GM12878 (cell line): ENCODE measurements at regions not wholly inside any gene's neighbourhood (a gene's known extent, or its start where the extent isn't known, plus 50 kb on each side); places are given as distances from the start of the nearest gene placed in this dataset.

Source experiments
- ATAC-seq: fragments of 200-7000 bp; cut with Tn5 transposase; 3 replicates; pipeline ENCODE4 v1.9.1; 2020; ENCODE audit warnings: mild to moderate bottlenecking, moderate library complexity
- BruUV-seq: library from RNA; stranded (reverse); fragments of 400-500 nt; replicated peaks from 2 replicates; lab custom pipeline; 2021; lab: Mats Ljungman, UMichigan
- CTCF ChIA-PET: fragments of 300-600 bp; sonication (Branson Sonifier 250); formaldehyde crosslinking; extraction: SDS; loops from one replicate; lab custom pipeline; 2021; ENCODE audit warnings: inconsistent platforms; lab: Yijun Ruan, JAX
- POLR2A ChIA-PET: fragments of 350-600 bp; formaldehyde crosslinking; extraction: SDS; loops from one replicate; lab custom pipeline; 2021; ENCODE audit warnings: inconsistent platforms; lab: Charles Lee
- RAD21 ChIA-PET: fragments of 300-600 bp; sonication (Branson Sonifier 250); formaldehyde crosslinking; loops from one replicate; lab custom pipeline; 2023; ENCODE audit warnings: antibody characterized with exemption; ENCODE audit not compliant: unreplicated experiment; lab: Charles Lee
- SMC1A ChIA-PET: fragments of 300-600 bp; sonication (Branson Sonifier 250); formaldehyde crosslinking; loops from one replicate; lab custom pipeline; 2023; ENCODE audit not compliant: unreplicated experiment, uncharacterized antibody; lab: Charles Lee
- DNase-seq: peaks from one replicate; pipeline ENCODE4 v3.0.0-alpha.2; 2011; ENCODE audit warnings: low read depth, low spot score
- FAIRE-seq: peaks from 3 replicates; lab custom pipeline; 2011; peaks lifted over from hg19 to GRCh38; lab: Jason Lieb, UNC
- H2AFZ ChIP-seq: 2 replicates; pipeline ENCODE4 v1.6.0; 2011; ENCODE audit warnings: low read depth, low read length, control low read depth; ENCODE audit not compliant: control insufficient read depth
- H3K27ac ChIP-seq: 2 replicates; pipeline ENCODE4 v1.5.1; 2011; ENCODE audit warnings: control low read depth; ENCODE audit not compliant: control insufficient read depth, insufficient read depth
- H3K27me3 ChIP-seq, 2 experiments: replicated peaks in 1 of 2; 2 replicates each; pipeline versions ENCODE4 v1.6.0 to v1.6.1; 2011; ENCODE audit warnings: low read length in 1 of 2; ENCODE audit not compliant: control insufficient read depth in 2 of 2, insufficient read depth in 2 of 2
- H3K36me3 ChIP-seq, 2 experiments: 2 replicates each; pipeline ENCODE4 v1.5.1; 2011; ENCODE audit warnings: low read length in 1 of 2; ENCODE audit not compliant: control insufficient read depth in 2 of 2, insufficient read depth in 2 of 2
- H3K4me1 ChIP-seq: 2 replicates; pipeline ENCODE4 v1.6.1; 2011; ENCODE audit warnings: mild to moderate bottlenecking, low read length, moderate library complexity, mixed read lengths; ENCODE audit not compliant: control insufficient read depth, insufficient read depth
- H3K4me2 ChIP-seq: 2 replicates; pipeline ENCODE4 v1.6.0; 2011; ENCODE audit warnings: control low read depth; ENCODE audit not compliant: control insufficient read depth, insufficient read depth
- H3K4me3 ChIP-seq: fragments of 200-600 bp; sonication (generic); 2 replicates; pipeline ENCODE4 v1.5.1; 2016
- H3K79me2 ChIP-seq: 2 replicates; pipeline ENCODE4 v1.6.0; 2011; ENCODE audit warnings: low read length; ENCODE audit not compliant: control insufficient read depth, insufficient read depth
- H3K9ac ChIP-seq: 2 replicates; pipeline ENCODE4 v1.8.0; 2011; ENCODE audit warnings: low read length, control low read depth, mixed read lengths; ENCODE audit not compliant: control insufficient read depth, insufficient read depth
- H3K9me3 ChIP-seq: replicated peaks from 3 replicates; pipeline ENCODE4 v1.5.1; 2011; ENCODE audit warnings: mild to moderate bottlenecking, low read length; ENCODE audit not compliant: control insufficient read depth, insufficient read depth
- H4K20me1 ChIP-seq: 2 replicates; pipeline ENCODE4 v1.6.0; 2011; ENCODE audit not compliant: control insufficient read depth, insufficient read depth
- BRCA1 ChIP-seq: IDR thresholded peaks from 2 replicates; pipeline ENCODE4 v1.6.1; 2011; ENCODE audit warnings: low read depth, low read length, improper control_type of control experiment
- GATAD2B ChIP-seq: fragments of 450-650 bp; conservative IDR thresholded peaks from 2 replicates; pipeline ENCODE4 v1.6.1; 2017; ENCODE audit warnings: low read depth, mild to moderate bottlenecking, moderate library complexity
- IKZF1 ChIP-seq: fragments of 450-650 bp; conservative IDR thresholded peaks from 2 replicates; pipeline ENCODE4 v1.6.1; 2017; ENCODE audit warnings: antibody characterized with exemption, mild to moderate bottlenecking
- IKZF2 ChIP-seq, 2 experiments: fragments of 450-650 bp; IDR thresholded peaks; 2 replicates each; pipeline ENCODE4 v1.6.1; 2017; ENCODE audit warnings: mild to moderate bottlenecking in 2 of 2, moderate library complexity in 2 of 2
- KAT2A ChIP-seq: conservative IDR thresholded peaks from 2 replicates; pipeline ENCODE4 v1.6.1; 2011; ENCODE audit warnings: low read depth, low read length; ENCODE audit not compliant: control insufficient read depth
- RB1 ChIP-seq: fragments of 450-650 bp; formaldehyde crosslinking; IDR thresholded peaks from 2 replicates; pipeline ENCODE4 v1.6.1; 2017; ENCODE audit warnings: mild to moderate bottlenecking, borderline replicate concordance
- SIN3A ChIP-seq: IDR thresholded peaks from 2 replicates; pipeline ENCODE4 v1.6.1; 2012; ENCODE audit warnings: low read depth, low read length, improper control_type of control experiment
- USF1 ChIP-seq: IDR thresholded peaks from 2 replicates; pipeline ENCODE4 v1.6.1; 2011; ENCODE audit warnings: borderline replicate concordance, low read depth, mild to moderate bottlenecking, moderate library complexity, mixed read lengths, low read length; ENCODE audit not compliant: insufficient read depth; ENCODE audit errors: extremely low read length
- ZNF384 ChIP-seq: IDR thresholded peaks from 2 replicates; pipeline ENCODE4 v1.6.1; 2012; ENCODE audit warnings: low read depth, mild to moderate bottlenecking, low read length, improper control_type of control experiment, borderline replicate concordance
- ZSCAN29 ChIP-seq: fragments of 450-650 bp; IDR thresholded peaks from 2 replicates; pipeline ENCODE4 v1.6.1; 2017; ENCODE audit warnings: mild to moderate bottlenecking, moderate library complexity
- ZZZ3 ChIP-seq: IDR thresholded peaks from 2 replicates; pipeline ENCODE4 v1.6.1; 2011; ENCODE audit warnings: low read depth; ENCODE audit not compliant: control insufficient read depth, insufficient read length
- WGBS: methylation state at CpG from one replicate; pipeline ENCODE4 v1.1.6; 2016; ENCODE audit warnings: low lambda C conversion rate; ENCODE audit not compliant: insufficient replicate concordance, insufficient coverage; ENCODE audit errors: missing lambda C conversion rate; 5-methylcytosine and 5-hydroxymethylcytosine counted together
- in situ Hi-C: fragments of 300-500 bp; cut with MboI; formaldehyde crosslinking; loops from 9 replicates; pipeline ENCODE4 v1.14.3; 2018; ENCODE audit warnings: mixed read lengths
- intact Hi-C: fragments of 100-400 bp; cut with micrococcal nuclease; formaldehyde crosslinking; loops from one replicate; pipeline ENCODE4 v1.14.2; 2022; ENCODE audit not compliant: unreplicated experiment
- TF ChIP-seq, protein P1 (sequence below): IDR thresholded peaks from 2 replicates; pipeline ENCODE4 v1.6.1; 2012; ENCODE audit warnings: low read depth, low read length, improper control_type of control experiment

- FAIRE-seq: no peak
- intact Hi-C loops: no loop called here
Measured at GRCh38 chr14:42541535-42542001, 934.9 kb downstream of the LRFN5 start.

More at GRCh38 chr14:42541535-42542001, 934.9 kb downstream of the LRFN5 start:
- RAD21 ChIA-PET: no interaction called here
- CTCF ChIA-PET: interaction anchor here (1.0 kb wide), 1 partner anchor 17 kb away, joined by 3 read pairs; no protein-coding TSS in a partner anchor
- Histone ChIP-seq H3K36me3 (no peaks in the 10 kb centered on the region), H3K27me3 (no peaks in the 10 kb centered on the region), H3K4me2 (no peak overlapping the region), H3K4me3 (no peak overlapping the region), H3K27ac (no peak overlapping the region), H3K79me2 (no peaks in the 10 kb centered on the region), H3K9ac (no peak overlapping the region), H3K9me3 (no peaks in the 10 kb centered on the region), H3K4me1 (no peaks in the 10 kb centered on the region), H2AFZ (no peak overlapping the region), H4K20me1 (no peaks in the 10 kb centered on the region)
- POLR2A ChIA-PET: no interaction called here
- WGBS: 67% methylated on average over 3 of the region's 3 CpGs
- no TSS peak for BruUV-seq
- ATAC-seq (no peak), DNase-seq (no peak)
- TF ChIP-seq ZSCAN29 (no peak), BRCA1 (no peak), KAT2A (no peak), IKZF1 (no peak), GATAD2B (no peak), SIN3A (no peak), IKZF2 (IDR thresholded peaks at IDR 0.05) (no peak), RB1 (no peak), USF1 (no peak), ZNF384 (no peak), ZZZ3 (no peak)
- TF ChIP-seq, protein P1, sequence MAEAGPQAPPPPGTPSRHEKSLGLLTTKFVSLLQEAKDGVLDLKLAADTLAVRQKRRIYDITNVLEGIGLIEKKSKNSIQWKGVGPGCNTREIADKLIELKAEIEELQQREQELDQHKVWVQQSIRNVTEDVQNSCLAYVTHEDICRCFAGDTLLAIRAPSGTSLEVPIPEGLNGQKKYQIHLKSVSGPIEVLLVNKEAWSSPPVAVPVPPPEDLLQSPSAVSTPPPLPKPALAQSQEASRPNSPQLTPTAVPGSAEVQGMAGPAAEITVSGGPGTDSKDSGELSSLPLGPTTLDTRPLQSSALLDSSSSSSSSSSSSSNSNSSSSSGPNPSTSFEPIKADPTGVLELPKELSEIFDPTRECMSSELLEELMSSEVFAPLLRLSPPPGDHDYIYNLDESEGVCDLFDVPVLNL: no peak
- in situ Hi-C loops: no loop called here
- SMC1A ChIA-PET: interaction anchor here (0.6 to 2.0 kb wide), 4 partner anchors 18 to 415 kb away, joined by 3 to 6 read pairs (median 4); no protein-coding TSS in a partner anchor
